SK-N-SH (cell line): ENCODE measurements at regions not wholly inside any gene's neighbourhood (a gene's known extent, or its start where the extent isn't known, plus 50 kb on each side); places are given as distances from the start of the nearest gene placed in this dataset.
"Not testable (repeated sequence)": the region's sequence is repeated elsewhere in the genome, so short reads cannot be mapped to it uniquely, and the experiment has no call there.

Source experiments
- CTCF ChIA-PET: fragments of 300-600, 350-600 bp; formaldehyde crosslinking; extraction: SDS; loops from one replicate; lab custom pipeline; 2021; lab: Yijun Ruan, JAX
- POLR2A ChIA-PET: fragments of 350-600 bp; sonication (Branson Sonifier 250); formaldehyde crosslinking; extraction: SDS; loops from one replicate; lab custom pipeline; 2020; ENCODE audit warnings: antibody characterized with exemption, inconsistent platforms; lab: Yijun Ruan, JAX
- DNase-seq: peaks from one replicate; pipeline ENCODE4 v3.0.0; 2012
- H2AFZ ChIP-seq: fragments of 200-600 bp; sonication (generic); 2 replicates; pipeline ENCODE4 v1.8.1; 2016; ENCODE audit warnings: antibody characterized with exemption, mild to moderate bottlenecking, low read depth
- H3F3A ChIP-seq: fragments of 200-600 bp; sonication (generic); replicated peaks from 2 replicates; pipeline ENCODE3; 2016; ENCODE audit warnings: antibody characterized with exemption, mild to moderate bottlenecking; ENCODE audit not compliant: insufficient read depth
- H3K27ac ChIP-seq, 2 experiments: fragments of 200-500 bp in 1 of 2; fragments of 200-600 bp in 1 of 2; sonication (Bioruptor generic) in 1 of 2; sonication (generic), shearing (Covaris generic) in 1 of 2; 2 replicates each; pipeline versions ENCODE4 v1.5.1 to v1.6.1; 2014 to 2016; ENCODE audit warnings: low read depth in 2 of 2, inconsistent platforms in 1 of 2, low read length in 1 of 2, mild to moderate bottlenecking in 1 of 2, mixed read lengths in 1 of 2
- H3K27me3 ChIP-seq: fragments of 200-600 bp; sonication (generic), shearing (Covaris generic); 2 replicates; pipeline ENCODE4 v1.6.1; 2016; ENCODE audit warnings: mixed run types; ENCODE audit not compliant: insufficient read depth
- H3K36me3 ChIP-seq, 2 experiments: fragments of 200-500 bp in 1 of 2; fragments of 200-600 bp in 1 of 2; sonication (Bioruptor generic) in 1 of 2; sonication (generic) in 1 of 2; replicated peaks in 1 of 2; 2 replicates each; pipeline versions ENCODE3 to v1.5.1; 2014 to 2016; ENCODE audit warnings: low read length in 1 of 2, mild to moderate bottlenecking in 1 of 2; ENCODE audit not compliant: insufficient read depth in 2 of 2, control insufficient read depth in 1 of 2
- H3K4me1 ChIP-seq, 2 experiments: fragments of 200-500 bp in 1 of 2; fragments of 200-600 bp in 1 of 2; sonication (Bioruptor generic) in 1 of 2; sonication (generic), shearing (Covaris generic) in 1 of 2; 2 replicates each; pipeline versions ENCODE4 v1.5.1 to v1.6.1; 2014 to 2016; ENCODE audit warnings: low read depth in 1 of 2, low read length in 1 of 2, mixed run types in 1 of 2; ENCODE audit not compliant: insufficient read depth in 2 of 2, control insufficient read depth in 1 of 2
- H3K4me2 ChIP-seq: fragments of 200-600 bp; sonication (generic), shearing (Covaris generic); 2 replicates; pipeline ENCODE4 v1.6.1; 2017; ENCODE audit warnings: mixed run types
- H3K4me3 ChIP-seq, 2 experiments: fragments of 200-500 bp in 1 of 2; fragments of 200-600 bp in 1 of 2; sonication (Bioruptor generic) in 1 of 2; sonication (generic), shearing (Covaris generic) in 1 of 2; 2 replicates each; pipeline versions ENCODE4 v1.5.1 to v1.8.1; 2014 to 2016; ENCODE audit warnings: low read depth in 2 of 2, inconsistent platforms in 1 of 2, low read length in 1 of 2, mild to moderate bottlenecking in 1 of 2, mixed read lengths in 1 of 2, moderate library complexity in 1 of 2
- H3K79me2 ChIP-seq: fragments of 200-600 bp; sonication (generic); 2 replicates; pipeline ENCODE4 v1.8.1; 2017; ENCODE audit warnings: mild to moderate bottlenecking; ENCODE audit not compliant: insufficient read depth
- H3K9ac ChIP-seq: fragments of 200-600 bp; sonication (generic); 2 replicates; pipeline ENCODE4 v1.6.1; 2017; ENCODE audit warnings: mixed run types
- H3K9me2 ChIP-seq: fragments of 200-600 bp; sonication (generic); 2 replicates; pipeline ENCODE4 v1.6.1; 2017; ENCODE audit warnings: mixed run types
- H3K9me3 ChIP-seq: fragments of 200-600 bp; sonication (generic); 2 replicates; pipeline ENCODE4 v1.6.1; 2017; ENCODE audit warnings: mixed run types, mild to moderate bottlenecking, moderate library complexity
- H4K20me1 ChIP-seq: fragments of 200-600 bp; sonication (generic); 2 replicates; pipeline ENCODE4 v1.6.1; 2017; ENCODE audit warnings: mild to moderate bottlenecking, mixed run types; ENCODE audit not compliant: insufficient read depth
- CHD2 ChIP-seq: fragments of 150-350 bp; IDR thresholded peaks from 2 replicates; pipeline ENCODE4 v1.6.1; 2018; ENCODE audit warnings: low read length; ENCODE audit not compliant: partially characterized antibody
- ELF1 ChIP-seq: IDR thresholded peaks from 2 replicates; pipeline ENCODE4 v1.4.0; 2012
- EP300 ChIP-seq, 2 experiments: IDR thresholded peaks; 2 replicates each; pipeline versions ENCODE4 v1.4.0 to v1.6.1; 2012; ENCODE audit warnings: borderline replicate concordance in 1 of 2, low read depth in 1 of 2, low read length in 1 of 2
- GABPA ChIP-seq: IDR thresholded peaks from 2 replicates; pipeline ENCODE4 v1.4.0; 2012; ENCODE audit warnings: low read depth, mild to moderate bottlenecking
- GATA2 ChIP-seq: sonication (generic); formaldehyde crosslinking; IDR thresholded peaks from 2 replicates; pipeline ENCODE4 v1.5.0; 2020; ENCODE audit warnings: mild to moderate bottlenecking, missing genetic modification reagents
- JUND ChIP-seq: IDR thresholded peaks from 2 replicates; pipeline ENCODE4 v1.4.0; 2012
- SIN3A ChIP-seq: IDR thresholded peaks from 2 replicates; pipeline ENCODE4 v1.6.1; 2012; ENCODE audit warnings: low read depth, mild to moderate bottlenecking, low read length, moderate library complexity, borderline replicate concordance
- SMC3 ChIP-seq: IDR thresholded peaks from 2 replicates; pipeline ENCODE4 v1.6.1; 2012; ENCODE audit warnings: low read depth, low read length, improper control_type of control experiment
- TAF1 ChIP-seq: IDR thresholded peaks from 2 replicates; pipeline ENCODE4 v1.6.1; 2012; ENCODE audit warnings: low read depth, mild to moderate bottlenecking, low read length, moderate library complexity, borderline replicate concordance
- TCF12 ChIP-seq: IDR thresholded peaks from 2 replicates; pipeline ENCODE4 v1.4.0; 2012
- TEAD4 ChIP-seq: IDR thresholded peaks from 2 replicates; pipeline ENCODE4 v1.4.0; 2012; ENCODE audit warnings: mild to moderate bottlenecking, borderline replicate concordance; ENCODE audit not compliant: insufficient read depth
- YY1 ChIP-seq: IDR thresholded peaks from 2 replicates; pipeline ENCODE4 v1.4.0; 2012; ENCODE audit warnings: low read depth, mild to moderate bottlenecking
- WGBS: methylation state at CpG from one replicate; pipeline ENCODE4 v1.1.6; 2017; ENCODE audit warnings: low lambda C conversion rate; 5-methylcytosine and 5-hydroxymethylcytosine counted together
- TF ChIP-seq, protein P1 (sequence below): IDR thresholded peaks from 2 replicates; pipeline ENCODE4; 2012
- TF ChIP-seq, protein P2 (sequence below): fragments of 150-350 bp; IDR thresholded peaks from 2 replicates; pipeline ENCODE4 v1.6.1; 2017; ENCODE audit warnings: antibody characterized with exemption, low read length, low read depth, borderline replicate concordance
- TF ChIP-seq, protein P3 (sequence below): IDR thresholded peaks from 2 replicates; pipeline ENCODE4 v1.4.0; 2012; ENCODE audit warnings: low read depth
- TF ChIP-seq, protein P4 (sequence below): fragments of 150-350 bp; IDR thresholded peaks from 2 replicates; pipeline ENCODE4 v1.6.1; 2016; ENCODE audit warnings: mild to moderate bottlenecking, low read depth, low read length

DNA sequence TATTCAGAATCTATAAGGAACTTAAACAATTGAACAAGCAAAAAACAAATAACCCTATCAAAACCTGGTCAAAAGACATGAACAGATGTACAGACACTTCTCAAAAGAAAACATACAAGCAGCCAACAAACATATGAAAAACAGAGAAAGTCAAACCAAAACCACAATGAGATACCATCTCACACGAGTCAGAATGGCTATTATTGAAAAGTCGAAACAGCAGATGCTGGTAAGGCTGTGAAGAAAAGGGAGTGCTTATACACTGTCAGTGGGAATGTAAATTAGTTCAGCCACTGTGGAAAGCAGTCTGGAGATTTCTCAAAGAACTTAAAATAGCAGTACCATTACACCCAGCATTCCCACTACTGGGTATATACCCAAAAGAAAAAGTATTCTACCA lies 520.1 kb downstream of the LTN1 start:
- H3K9me3 ChIP-seq, H3K9me2 ChIP-seq, H3K4me3 ChIP-seq, H3K27me3 ChIP-seq, H3F3A ChIP-seq, H4K20me1 ChIP-seq, CTCF ChIA-PET, H3K79me2 ChIP-seq, H3K36me3 ChIP-seq, H2AFZ ChIP-seq, H3K27ac ChIP-seq, H3K4me1 ChIP-seq, H3K9ac ChIP-seq, POLR2A ChIA-PET, H3K4me2 ChIP-seq, DNase-seq: not testable (repeated sequence)
- peak; percentile 58 for TF ChIP-seq TCF12
- WGBS, result 36% methylated on average over 2 of the region's 2 CpGs

DNA sequence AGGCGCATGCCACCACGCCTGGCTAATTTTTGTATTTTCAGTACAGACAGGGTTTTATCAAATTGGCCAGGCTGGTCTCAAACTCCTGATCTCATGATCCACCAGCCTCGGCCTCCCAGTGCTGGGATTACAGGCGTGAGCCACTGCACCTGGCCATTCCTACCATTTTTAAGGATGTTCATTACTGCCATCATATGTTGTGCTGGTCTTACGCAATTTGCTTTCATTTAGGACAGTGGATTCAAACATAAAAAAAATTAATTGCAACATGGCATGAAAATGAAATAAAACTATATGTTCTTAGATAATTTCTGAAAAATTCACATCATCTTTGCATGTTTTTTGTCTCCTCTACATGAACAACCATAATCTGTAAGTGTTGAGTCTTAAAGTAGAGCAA lies 527.7 kb downstream of the LTN1 start:
- ChIA-PET CTCF (no interaction called here), POLR2A (no interaction called here)
- no peaks in the 10 kb centered on the region for H3K27me3 ChIP-seq
- H3K4me1 ChIP-seq, result no peaks in the 10 kb centered on the region; a peak in 1 of 4 replicates
- no peak overlapping the region for H3K9ac ChIP-seq
- no peak overlapping the region for H2AFZ ChIP-seq
- WGBS, result 94% methylated on average over 4 of the region's 5 CpGs
- no peaks in the 10 kb centered on the region for H3K79me2 ChIP-seq
- H3K4me3 ChIP-seq, result no peak overlapping the region
- DNase-seq, result no peak
- TF ChIP-seq EP300 (IDR thresholded peaks at IDR 0.05; ENCODE audit: borderline replicate concordance in 1 of 2, low read depth in 1 of 2, low read length in 1 of 2), result no peak
- no peak for TF ChIP-seq SIN3A
- no peak for TF ChIP-seq SMC3
- TF ChIP-seq TEAD4, result no peak
- TF ChIP-seq, protein P1, sequence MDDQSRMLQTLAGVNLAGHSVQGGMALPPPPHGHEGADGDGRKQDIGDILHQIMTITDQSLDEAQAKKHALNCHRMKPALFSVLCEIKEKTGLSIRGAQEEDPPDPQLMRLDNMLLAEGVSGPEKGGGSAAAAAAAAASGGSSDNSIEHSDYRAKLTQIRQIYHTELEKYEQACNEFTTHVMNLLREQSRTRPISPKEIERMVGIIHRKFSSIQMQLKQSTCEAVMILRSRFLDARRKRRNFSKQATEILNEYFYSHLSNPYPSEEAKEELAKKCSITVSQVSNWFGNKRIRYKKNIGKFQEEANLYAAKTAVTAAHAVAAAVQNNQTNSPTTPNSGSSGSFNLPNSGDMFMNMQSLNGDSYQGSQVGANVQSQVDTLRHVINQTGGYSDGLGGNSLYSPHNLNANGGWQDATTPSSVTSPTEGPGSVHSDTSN, result no peak
- no peak for TF ChIP-seq GATA2
- no peak for TF ChIP-seq CHD2
- no peak for TF ChIP-seq JUND
- no peak for TF ChIP-seq ELF1
- TF ChIP-seq YY1, result no peak
- TF ChIP-seq TCF12, result no peak
- no peak for TF ChIP-seq TAF1
- TF ChIP-seq, protein P2, sequence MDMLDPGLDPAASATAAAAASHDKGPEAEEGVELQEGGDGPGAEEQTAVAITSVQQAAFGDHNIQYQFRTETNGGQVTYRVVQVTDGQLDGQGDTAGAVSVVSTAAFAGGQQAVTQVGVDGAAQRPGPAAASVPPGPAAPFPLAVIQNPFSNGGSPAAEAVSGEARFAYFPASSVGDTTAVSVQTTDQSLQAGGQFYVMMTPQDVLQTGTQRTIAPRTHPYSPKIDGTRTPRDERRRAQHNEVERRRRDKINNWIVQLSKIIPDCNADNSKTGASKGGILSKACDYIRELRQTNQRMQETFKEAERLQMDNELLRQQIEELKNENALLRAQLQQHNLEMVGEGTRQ, result no peak
- TF ChIP-seq, protein P3, sequence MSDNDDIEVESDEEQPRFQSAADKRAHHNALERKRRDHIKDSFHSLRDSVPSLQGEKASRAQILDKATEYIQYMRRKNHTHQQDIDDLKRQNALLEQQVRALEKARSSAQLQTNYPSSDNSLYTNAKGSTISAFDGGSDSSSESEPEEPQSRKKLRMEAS, result no peak
- no peak for TF ChIP-seq GABPA
- TF ChIP-seq, protein P4, sequence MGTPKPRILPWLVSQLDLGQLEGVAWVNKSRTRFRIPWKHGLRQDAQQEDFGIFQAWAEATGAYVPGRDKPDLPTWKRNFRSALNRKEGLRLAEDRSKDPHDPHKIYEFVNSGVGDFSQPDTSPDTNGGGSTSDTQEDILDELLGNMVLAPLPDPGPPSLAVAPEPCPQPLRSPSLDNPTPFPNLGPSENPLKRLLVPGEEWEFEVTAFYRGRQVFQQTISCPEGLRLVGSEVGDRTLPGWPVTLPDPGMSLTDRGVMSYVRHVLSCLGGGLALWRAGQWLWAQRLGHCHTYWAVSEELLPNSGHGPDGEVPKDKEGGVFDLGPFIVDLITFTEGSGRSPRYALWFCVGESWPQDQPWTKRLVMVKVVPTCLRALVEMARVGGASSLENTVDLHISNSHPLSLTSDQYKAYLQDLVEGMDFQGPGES, result no peak
- H3K4me2 ChIP-seq, result no peak overlapping the region
- H4K20me1 ChIP-seq, result no peaks in the 10 kb centered on the region
- no peaks in the 10 kb centered on the region for H3F3A ChIP-seq
- no peak overlapping the region; a peak in 1 of 4 replicates for H3K27ac ChIP-seq
- H3K9me2 ChIP-seq, result no peaks in the 10 kb centered on the region
- peaks cover 0 to 4% of the 10 kb centered on the region in 2 experiments for H3K36me3 ChIP-seq
- no peaks in the 10 kb centered on the region; the same call in 1 of the 2 replicates for H3K9me3 ChIP-seq
